Fibroblast of villous mesenchyme (primary cell): ENCODE measurements at regions not wholly inside any gene's neighbourhood (a gene's known extent, or its start where the extent isn't known, plus 50 kb on each side); places are given as distances from the start of the nearest gene placed in this dataset.

Source experiments
- DNase-seq: peaks from one replicate; pipeline ENCODE4 v3.0.0-alpha.2; 2010; ENCODE audit warnings: low read depth
- H3K4me3 ChIP-seq: 2 replicates; pipeline ENCODE4 v1.5.1; 2011; ENCODE audit warnings: low read depth, mild to moderate bottlenecking, low read length
- CTCF ChIP-seq: IDR thresholded peaks from 2 replicates; pipeline ENCODE4 v1.5.1; 2012; ENCODE audit warnings: low read depth, mild to moderate bottlenecking, low read length; ENCODE audit not compliant: insufficient read depth

- no peak for DNase-seq
- H3K4me3 ChIP-seq, result no peak overlapping the region
- TF ChIP-seq CTCF, result no peak
These were observed 1038.3 kb downstream of the BCL11B start for GRCh38 chr14:98233656-98234055.

GRCh38 chr14:98234208-98234607 is 1037.8 kb downstream of the BCL11B start:
- no peak for DNase-seq

GRCh38 chr14:98236314-98236713 is 1035.7 kb downstream of the BCL11B start:
- no peak overlapping the region for H3K4me3 ChIP-seq
- TF ChIP-seq CTCF, result no peak
- DNase-seq, result no peak

More at GRCh38 chr14:98234208-98234607, 1037.8 kb downstream of the BCL11B start:
- no peak overlapping the region for H3K4me3 ChIP-seq
- no peak for TF ChIP-seq CTCF

GRCh38 chr14:98237939-98238338 is 1034.1 kb downstream of the BCL11B start:
- H3K4me3 ChIP-seq, result no peak overlapping the region
- TF ChIP-seq CTCF, result no peak
- no peak for DNase-seq

GRCh38 chr14:98240376-98240775 is 1031.6 kb downstream of the BCL11B start:
- H3K4me3 ChIP-seq, result no peak overlapping the region
- no peak for DNase-seq
- TF ChIP-seq CTCF, result no peak

GRCh38 chr14:98242903-98243302 is 1029.1 kb downstream of the BCL11B start:
- no peak for TF ChIP-seq CTCF
- H3K4me3 ChIP-seq, result no peak overlapping the region
- DNase-seq, result no peak

- no peak for DNase-seq
- H3K4me3 ChIP-seq, result no peak overlapping the region
- no peak for TF ChIP-seq CTCF
These were observed 1028.7 kb downstream of the BCL11B start for GRCh38 chr14:98243332-98243731.
